HG03520 (cell line): ENCODE measurements at regions not wholly inside any gene's neighbourhood (a gene's known extent, or its start where the extent isn't known, plus 50 kb on each side); places are given as distances from the start of the nearest gene placed in this dataset.
"Not testable (repeated sequence)": the region's sequence is repeated elsewhere in the genome, so short reads cannot be mapped to it uniquely, and the experiment has no call there.

ENCODE experiments used
- ATAC-seq: cut with Tn5 transposase; IDR thresholded peaks from one replicate; pipeline ENCODE4 v1.9.1; 2021; ENCODE audit warnings: mild to moderate bottlenecking, moderate library complexity; ENCODE audit not compliant: unreplicated experiment

DNA sequence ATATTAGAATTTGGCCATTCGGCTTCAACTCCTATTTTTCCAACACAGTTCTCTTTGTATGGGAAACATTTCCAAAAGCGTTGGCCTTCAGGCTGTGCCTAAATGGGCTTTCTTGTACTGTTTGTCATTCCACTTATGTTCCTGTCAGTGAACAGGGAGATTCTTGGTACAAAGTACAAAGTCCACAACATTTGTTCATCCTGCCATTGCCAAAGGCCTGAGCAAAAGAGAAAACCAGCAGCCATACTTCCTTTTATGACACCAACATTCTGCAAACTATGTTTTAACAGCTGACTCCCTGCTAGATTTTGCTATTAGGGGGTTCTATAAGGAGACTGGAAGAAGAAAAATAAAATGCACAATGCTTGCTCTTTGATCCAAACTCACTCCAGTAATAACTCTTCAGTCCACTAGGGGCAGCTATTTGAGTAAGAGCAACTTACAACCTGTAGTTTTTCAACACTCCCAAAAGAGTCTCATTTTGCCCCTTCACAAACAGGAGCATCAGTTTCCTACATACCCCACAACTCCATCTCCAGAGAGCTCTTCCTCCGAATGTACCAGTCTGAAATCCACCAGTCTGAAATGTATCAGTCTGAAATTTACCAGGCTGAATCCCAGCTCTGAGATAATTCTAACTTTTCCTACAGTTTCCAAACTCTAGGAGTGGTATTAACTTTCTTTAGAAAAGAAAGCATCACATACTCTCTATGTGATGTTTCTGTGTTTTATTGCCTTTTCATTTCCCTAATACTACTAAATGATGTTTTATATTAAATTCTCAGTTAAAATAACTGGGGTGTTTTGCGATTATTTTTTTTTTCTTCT lies 693.8 kb downstream of the DNAH5 start:
- no peak for ATAC-seq

GRCh38 chr5:13249854-13250253 lies 694.6 kb downstream of the DNAH5 start:
- ATAC-seq = no peak

DNA sequence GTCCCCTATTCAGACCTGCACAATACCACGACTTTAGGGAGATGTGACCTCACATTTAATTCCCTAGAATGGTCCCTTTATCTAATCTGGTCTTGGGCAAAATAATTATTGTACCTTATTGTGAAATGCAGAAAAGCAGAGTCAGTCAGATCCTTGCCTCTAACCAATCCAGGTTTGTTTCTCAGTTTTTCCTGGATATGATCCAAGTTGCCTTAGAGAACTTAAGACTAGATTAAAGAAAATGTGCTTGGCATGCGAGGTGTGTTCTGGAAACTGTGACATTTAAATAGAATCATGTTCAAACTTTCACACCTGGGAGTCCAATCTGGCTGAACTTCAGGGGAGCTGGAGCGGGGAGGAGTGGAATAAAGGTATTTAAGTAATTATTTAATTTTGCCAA lies 696.2 kb downstream of the DNAH5 start:
- no peak for ATAC-seq

DNA sequence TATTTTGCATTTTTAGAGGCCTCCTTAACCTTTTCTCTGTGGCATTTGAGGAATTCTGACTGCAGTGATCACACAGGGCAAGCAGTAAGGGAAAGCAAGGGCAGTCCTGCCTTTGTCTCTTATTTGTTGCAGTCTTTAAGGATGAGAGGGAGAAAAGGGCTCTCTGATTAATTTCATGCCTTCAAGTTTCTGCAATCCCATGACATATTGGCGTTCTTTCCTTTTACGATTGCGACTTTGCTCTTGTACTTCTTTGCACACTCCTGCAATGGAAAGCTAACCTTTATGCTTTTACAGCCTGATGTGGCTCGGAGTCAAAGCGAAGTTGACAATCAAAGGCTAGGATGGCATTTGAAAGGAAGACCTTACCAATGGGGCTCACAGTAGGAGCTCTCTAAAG lies 698.4 kb downstream of the DNAH5 start:
- ATAC-seq = no peak

DNA sequence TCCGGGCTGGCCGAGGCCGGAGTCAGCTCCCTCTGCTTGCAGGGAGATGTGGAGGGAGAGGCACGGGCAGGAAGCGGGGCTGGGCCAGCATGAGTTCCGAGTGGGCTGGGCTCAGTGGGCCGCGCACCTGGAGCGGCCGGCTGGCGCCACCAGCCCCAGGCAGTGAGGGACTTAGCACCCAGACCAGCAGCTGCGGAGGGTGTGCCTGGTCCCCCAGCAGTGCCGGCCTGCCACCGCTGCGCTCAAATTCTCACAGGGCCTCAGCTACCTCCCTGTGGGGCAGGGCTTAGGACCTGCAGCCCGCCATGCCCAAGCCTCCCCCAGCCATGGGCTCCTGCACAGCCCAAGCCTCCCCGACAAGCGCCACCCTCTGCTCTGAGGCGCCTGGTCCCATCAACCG lies 700.3 kb downstream of the DNAH5 start:
- no peak for ATAC-seq

- no peak for ATAC-seq
Observed at GRCh38 chr5:13227513-13227912, 717.0 kb downstream of the DNAH5 start.

GRCh38 chr5:13218518-13218917 lies 726.0 kb downstream of the DNAH5 start:
- ATAC-seq = no peak

DNA sequence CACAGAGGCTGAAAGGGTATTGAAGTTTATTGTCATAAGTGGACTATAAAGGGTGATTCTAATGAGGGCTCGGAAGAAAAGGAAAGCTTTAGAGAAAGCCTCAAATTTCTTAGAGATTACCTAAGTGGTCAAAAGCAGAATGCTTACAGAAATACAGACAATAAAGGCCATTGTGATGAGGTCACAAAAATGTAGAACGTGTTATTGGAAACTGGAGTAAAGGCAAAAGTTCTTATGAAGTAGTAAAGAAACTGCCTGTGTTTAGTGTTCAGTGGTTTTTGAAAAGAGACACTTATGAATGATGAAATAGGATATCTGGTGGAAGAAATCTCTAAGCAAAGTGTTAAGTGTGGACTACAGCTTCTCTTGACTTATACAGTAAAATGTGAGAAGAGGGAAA lies 726.9 kb downstream of the DNAH5 start:
- no peak for ATAC-seq

- ATAC-seq = no peak
Observed at GRCh38 chr5:13215806-13216205, 728.7 kb downstream of the DNAH5 start.

- no peak for ATAC-seq
Observed at GRCh38 chr5:13215370-13215769, 729.1 kb downstream of the DNAH5 start.

GRCh38 chr5:13214182-13214581 lies 730.3 kb downstream of the DNAH5 start:
- no peak for ATAC-seq

GRCh38 chr5:13212886-13213285 lies 731.6 kb downstream of the DNAH5 start:
- no peak for ATAC-seq

DNA sequence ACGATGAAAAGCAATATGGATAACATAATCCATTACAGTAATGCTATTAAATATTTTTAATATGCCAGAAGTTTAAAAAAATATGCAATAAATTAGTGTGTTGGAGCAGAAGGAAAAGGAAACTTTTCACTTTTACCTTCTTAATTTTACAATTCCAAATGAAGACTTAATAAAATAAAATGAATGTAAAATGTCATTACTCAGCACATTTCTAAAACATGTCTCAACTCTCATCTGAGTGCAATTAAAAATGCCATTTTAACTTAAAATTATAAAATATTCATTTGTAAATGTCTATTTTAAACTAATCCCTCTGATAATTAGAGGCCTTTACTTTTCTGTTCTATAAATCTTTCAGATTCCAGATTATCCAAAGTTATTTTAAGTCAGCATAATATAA lies 733.4 kb downstream of the DNAH5 start:
- ATAC-seq = no peak

GRCh38 chr5:13207112-13207511 lies 737.4 kb downstream of the DNAH5 start:
- no peak for ATAC-seq

GRCh38 chr5:13201022-13201421 lies 743.5 kb downstream of the DNAH5 start:
- ATAC-seq = no peak

GRCh38 chr5:13198226-13198625 lies 746.3 kb downstream of the DNAH5 start:
- not testable (repeated sequence) for ATAC-seq

GRCh38 chr5:13189532-13189931 lies 755.0 kb downstream of the DNAH5 start:
- ATAC-seq = no peak

GRCh38 chr5:13188371-13188770 lies 756.1 kb downstream of the DNAH5 start:
- no peak for ATAC-seq

DNA sequence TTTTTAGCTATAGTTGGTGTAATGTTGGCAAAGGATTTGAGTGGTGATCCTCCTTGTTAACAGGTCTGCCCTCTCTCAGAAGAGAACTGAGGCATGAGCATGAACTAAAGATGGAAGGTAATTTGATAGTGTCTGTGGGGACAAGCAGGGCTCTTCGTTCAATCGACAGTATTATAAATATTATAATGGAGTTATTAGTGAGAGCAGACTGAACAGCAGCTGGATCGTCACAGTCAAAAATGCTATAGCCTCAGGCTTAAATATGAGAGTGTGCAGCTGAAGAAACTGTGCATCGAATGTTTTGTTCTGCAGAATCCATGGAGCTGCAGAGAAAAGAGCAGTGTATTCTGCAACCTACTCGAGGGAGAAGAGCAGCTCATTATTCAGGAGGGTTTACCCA lies 757.3 kb downstream of the DNAH5 start:
- no peak for ATAC-seq

GRCh38 chr5:13186177-13186576 lies 758.3 kb downstream of the DNAH5 start:
- no peak for ATAC-seq

GRCh38 chr5:13179407-13180087 lies 764.9 kb downstream of the DNAH5 start:
- ATAC-seq = no peak

DNA sequence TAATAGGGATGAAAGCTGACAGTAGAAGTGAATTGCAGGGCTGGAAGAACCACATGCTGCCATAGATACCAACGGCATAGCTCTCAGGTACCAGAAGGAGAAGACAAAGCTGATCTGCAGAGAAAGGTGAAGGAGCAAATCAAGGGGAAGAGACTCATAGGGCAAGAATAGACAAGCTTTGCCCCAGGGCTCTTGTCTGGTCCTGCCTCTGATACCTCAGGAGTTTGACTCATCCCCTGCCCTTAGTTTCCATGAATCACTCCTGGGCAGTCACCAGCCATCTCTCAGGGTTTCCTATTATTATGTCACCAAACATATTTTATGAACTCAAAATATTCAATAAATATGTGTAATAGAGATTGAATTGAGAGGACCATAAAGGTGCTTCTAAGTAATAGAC lies 800.9 kb downstream of the DNAH5 start:
- no peak for ATAC-seq
